ENCODE measurements at regions not wholly inside any gene's neighbourhood (a gene's known extent, or its start where the extent isn't known, plus 50 kb on each side); places are given as distances from the start of the nearest gene placed in this dataset.
"Not testable (repeated sequence)": the region's sequence is repeated elsewhere in the genome, so short reads cannot be mapped to it uniquely, and the experiment has no call there.

DNA sequence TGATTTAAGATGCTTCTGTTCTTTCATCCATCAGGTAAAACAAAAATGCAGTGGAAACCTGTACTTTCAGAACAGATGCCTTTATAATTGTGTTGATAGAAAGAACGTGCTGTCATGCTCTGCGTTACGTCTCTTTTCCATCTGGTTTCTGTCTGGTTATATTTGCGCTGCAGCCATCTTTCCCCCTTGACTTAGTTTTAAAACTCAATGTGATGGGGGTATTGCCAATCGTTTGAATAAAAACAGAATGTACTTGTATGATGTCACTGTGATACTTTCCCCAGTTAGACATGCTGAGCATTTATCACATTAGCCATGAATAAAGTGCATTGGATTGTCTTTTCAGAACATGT is 508.6 kb downstream of the ADCYAP1 start:
- no peak for DNase-seq (ENCODE audit: low spot score)

GRCh38 chr18:1416074-1416473 is 511.4 kb downstream of the ADCYAP1 start:
- DNase-seq (ENCODE audit: low spot score): no peak

DNA sequence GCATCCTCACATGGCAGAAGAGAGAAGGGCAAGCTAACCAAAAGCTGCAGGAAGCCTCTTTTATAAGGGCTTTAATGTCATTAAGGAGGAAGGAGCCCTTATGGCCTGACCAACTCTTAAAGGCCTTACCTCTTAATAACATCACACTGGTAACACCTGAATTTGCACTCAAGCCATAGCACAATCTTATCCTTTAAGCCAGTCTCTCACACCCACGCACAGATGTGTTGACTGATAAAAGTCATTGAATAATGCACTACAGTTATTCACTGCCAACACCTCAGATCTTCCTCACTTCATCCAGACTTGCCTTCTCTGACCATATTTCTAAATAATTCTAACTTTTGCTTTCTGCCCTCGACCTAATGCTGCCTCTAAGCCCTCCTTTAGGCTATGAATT is 516.8 kb downstream of the ADCYAP1 start:
- no peak for DNase-seq (ENCODE audit: low spot score)

GRCh38 chr18:1422634-1423033 is 518.0 kb downstream of the ADCYAP1 start:
- DNase-seq (ENCODE audit: low spot score): no peak

DNA sequence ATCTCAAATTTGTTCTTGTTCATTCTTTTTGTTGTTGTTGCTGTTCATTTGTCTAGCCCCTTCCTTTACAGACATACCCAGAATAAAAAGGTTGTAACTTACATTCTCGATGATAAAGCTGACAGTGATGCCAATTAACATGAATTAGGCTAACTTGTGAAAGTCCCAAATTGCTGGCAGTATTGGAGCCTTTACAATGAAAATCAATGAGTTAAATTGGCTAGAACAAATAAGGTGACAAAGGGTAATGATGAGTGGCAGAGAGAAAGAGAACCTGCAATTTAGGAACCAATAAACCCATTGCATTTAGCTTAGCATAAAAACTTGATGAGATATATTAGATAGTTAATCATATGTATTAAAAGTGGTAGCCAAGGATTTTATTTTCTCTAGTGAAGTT is 521.0 kb downstream of the ADCYAP1 start:
- no peak for DNase-seq (ENCODE audit: low spot score)

- no peak for DNase-seq (ENCODE audit: low spot score)
These were observed 530.8 kb downstream of the ADCYAP1 start for GRCh38 chr18:1435487-1435886.

DNA sequence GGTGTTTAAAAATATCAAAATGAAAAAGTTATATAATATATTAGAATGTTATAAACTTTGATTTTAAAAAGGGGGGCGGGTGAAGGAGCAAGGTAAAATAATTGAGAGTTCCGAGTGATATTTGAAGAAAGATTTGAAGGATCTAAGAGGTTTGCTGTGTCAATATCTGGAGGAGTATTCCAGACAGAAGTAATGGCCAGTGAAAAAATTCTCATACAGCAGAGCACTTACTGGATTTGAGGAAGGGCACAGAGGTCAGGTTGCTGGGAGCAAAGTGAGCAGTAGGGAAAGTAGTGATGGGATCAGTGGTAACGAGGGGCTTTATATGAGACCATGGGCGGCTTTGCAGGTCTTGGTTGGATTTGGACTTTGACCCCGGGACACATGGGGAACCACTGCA is 531.5 kb downstream of the ADCYAP1 start:
- no peak for DNase-seq (ENCODE audit: low spot score)

DNA sequence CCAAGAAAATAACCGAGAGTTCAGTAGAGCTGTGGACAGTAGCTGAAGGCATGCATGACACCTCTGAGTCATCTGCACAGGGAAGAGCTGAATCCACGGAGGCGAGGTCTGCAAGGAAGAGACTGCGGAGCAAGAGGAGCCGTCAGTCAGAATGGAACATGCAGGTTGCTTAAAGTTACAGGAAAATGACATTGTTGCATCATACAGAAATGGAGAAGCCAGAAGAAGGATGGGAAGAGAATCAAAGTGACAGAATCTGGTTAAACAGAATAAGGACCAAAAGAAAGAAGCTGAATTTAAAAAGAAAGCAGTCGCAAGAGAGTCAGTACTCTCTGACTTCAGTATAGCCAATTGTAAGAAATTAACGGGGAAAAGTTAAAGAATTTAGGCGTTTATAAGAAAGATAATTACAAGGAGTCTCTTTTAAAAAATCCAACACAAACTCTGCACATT is 533.8 kb downstream of the ADCYAP1 start:
- DNase-seq (ENCODE audit: low spot score): no peak

- no peak for DNase-seq (ENCODE audit: low spot score)
These were observed 534.3 kb downstream of the ADCYAP1 start for GRCh38 chr18:1438967-1439366.

DNA sequence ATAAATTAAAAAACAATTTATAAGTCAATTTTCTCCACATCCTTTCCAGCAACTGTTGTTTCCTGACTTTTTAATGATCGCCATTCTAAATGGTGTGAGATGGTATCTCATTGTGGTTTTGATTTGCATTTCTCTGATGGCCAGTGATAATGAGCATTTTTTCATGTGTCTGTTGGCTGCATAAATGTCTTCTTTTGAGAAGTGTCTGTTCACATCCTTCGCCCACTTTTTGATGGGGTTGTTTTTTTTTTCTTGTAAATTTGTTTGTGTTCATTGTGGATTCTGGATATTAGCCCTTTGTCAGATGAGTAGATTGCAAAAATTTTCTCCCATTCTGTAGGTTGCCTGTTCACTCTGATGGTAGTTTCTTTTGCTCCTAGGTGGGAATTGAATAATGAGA is 539.4 kb downstream of the ADCYAP1 start:
- DNase-seq (ENCODE audit: low spot score): not testable (repeated sequence)

DNA sequence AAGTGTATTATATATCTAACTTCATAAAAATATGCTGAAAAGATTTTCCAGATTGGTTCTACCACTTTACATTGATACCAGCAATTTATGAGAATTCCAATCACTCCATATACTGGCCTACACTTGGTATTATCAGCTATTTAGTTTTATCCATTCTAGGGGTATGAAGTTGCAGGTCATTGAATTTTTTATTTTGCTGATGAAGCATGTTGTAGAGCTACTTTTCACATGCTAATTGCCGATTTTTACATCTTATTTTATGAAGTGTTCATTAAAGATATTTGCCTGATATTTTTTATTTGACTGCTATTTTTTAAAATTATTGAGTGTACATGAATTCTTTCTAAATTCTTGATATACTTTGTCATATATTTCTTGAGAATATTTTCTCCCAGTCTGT is 542.1 kb downstream of the ADCYAP1 start:
- DNase-seq (ENCODE audit: low spot score): no peak

DNA sequence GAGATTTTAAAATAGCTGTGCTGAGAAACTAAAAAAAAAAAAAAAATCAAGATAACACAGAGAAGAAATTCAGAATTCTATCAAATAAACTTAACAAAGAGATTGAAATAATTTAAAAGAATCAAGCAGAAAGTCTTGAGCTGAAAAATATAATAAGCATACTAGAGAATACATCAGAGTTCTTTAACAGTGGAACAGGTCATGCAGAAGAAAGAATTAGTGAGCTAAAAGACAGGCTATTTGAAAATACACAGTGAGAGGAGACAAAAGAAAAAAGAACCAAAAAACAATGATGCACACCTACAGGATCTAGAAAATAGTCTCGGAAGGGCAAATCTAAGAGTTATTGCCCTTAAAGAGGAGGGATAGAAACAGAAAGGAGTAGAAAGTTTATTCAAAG is 548.1 kb downstream of the ADCYAP1 start:
- DNase-seq (ENCODE audit: low spot score): no peak

- no peak for DNase-seq (ENCODE audit: low spot score)
These were observed 550.9 kb downstream of the ADCYAP1 start for GRCh38 chr18:1455605-1456004.

DNA sequence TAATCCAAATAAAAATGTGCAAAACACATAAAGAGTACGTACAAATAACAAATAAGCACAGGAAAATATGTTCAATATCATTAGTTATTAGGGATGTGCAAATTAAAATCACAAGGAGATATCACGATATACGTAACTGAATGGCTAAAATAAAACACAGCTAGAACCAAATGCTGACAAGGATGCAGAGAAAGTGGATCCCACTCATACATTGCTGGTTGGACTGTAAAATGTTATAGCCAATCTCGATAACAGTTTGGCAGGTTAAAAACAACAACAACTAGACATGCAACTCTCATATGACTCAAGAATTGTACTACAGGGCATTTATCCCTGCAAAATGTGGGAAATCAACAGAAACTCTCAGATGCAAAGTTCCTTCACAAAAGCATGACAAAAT is 553.9 kb downstream of the ADCYAP1 start:
- DNase-seq (ENCODE audit: low spot score): no peak

- no peak for DNase-seq (ENCODE audit: low spot score)
These were observed 559.3 kb downstream of the ADCYAP1 start for GRCh38 chr18:1463981-1464380.

GRCh38 chr18:1464444-1465217 is 560.0 kb downstream of the ADCYAP1 start:
- DNase-seq (ENCODE audit: low spot score): no peak

DNA sequence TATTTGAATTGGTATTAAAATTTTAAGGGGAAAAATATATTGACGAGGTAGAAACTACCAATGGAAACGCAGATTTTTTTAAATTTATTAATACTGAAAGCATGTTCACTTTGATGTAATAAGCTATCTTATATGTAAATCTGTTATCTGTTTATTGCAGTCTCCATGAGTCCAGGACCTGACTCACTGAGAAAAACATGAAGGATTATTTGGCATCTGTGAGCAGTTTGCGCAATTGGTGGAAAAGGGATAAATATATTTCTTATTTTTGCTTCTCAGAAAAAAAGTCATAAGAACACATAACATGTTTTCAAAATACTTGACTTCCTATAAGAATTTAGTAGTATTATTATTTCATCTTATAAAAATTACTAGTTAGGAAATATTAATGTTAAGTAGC is 561.4 kb downstream of the ADCYAP1 start:
- no peak for DNase-seq (ENCODE audit: low spot score)

DNA sequence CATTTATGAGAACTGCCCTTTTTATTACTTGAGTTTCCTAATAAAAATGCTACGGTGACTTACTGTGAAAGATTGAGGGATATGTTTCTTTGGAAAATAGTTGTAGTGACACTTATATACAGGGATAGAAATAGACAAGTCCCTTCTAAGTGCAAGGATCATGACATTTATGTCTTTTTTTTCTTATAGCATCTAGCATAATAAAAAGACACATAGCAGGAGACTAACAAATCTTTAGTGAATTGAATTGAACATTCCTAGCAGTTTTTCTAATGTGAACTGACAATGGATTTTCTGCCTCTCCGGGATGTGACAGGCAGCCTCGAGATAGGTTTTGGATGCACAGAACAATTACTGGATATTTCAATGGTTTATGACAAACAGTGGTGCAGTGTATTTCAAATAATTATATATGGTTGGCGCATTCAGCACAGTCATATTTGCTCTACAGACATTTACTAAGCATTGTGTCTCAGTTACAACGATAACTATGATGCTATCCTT is 562.8 kb downstream of the ADCYAP1 start:
- DNase-seq (ENCODE audit: low spot score): no peak

DNA sequence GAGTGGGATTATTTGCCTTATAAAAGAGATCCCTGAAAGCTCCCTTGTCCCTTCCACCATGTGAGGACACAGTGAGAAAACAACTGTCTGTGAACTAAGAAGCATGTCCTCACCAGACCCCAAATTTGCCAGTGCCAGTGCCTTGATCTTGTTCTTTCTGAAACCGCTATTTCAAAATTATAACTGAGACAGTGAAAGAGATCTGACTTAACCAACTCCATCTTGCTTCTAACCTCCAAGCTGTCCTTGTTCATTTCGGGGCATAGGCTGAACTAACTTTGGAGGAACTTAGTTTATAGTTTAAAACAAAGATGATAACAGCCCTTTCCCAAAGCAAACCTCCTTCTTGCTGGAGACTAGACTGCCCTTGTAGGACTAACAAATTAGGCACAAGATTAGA is 563.9 kb downstream of the ADCYAP1 start:
- no peak for DNase-seq (ENCODE audit: low spot score)

- no peak for DNase-seq (ENCODE audit: low spot score)
These were observed 571.2 kb downstream of the ADCYAP1 start for GRCh38 chr18:1475867-1476266.

- no peak for DNase-seq (ENCODE audit: low spot score)
These were observed 575.6 kb downstream of the ADCYAP1 start for GRCh38 chr18:1480309-1480708.

DNA sequence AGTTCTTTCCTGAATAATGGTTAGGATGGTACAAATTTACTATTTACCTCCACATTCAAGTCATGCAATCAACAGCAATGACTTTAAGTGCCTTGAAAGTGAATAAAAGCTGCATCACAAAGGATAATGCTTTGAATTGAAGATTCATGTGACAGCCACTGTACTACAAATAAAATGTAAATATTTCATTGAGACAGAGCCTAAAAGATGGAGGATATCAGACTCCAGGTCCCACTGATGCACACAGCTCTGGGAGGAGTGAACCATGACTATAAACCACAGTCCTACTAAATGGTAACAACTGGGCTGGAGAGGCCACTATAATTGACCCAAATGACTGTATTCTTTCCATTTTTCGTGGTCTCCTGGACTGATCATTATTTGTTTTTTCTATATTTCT is 576.9 kb downstream of the ADCYAP1 start:
- no peak for DNase-seq (ENCODE audit: low spot score)

DNA sequence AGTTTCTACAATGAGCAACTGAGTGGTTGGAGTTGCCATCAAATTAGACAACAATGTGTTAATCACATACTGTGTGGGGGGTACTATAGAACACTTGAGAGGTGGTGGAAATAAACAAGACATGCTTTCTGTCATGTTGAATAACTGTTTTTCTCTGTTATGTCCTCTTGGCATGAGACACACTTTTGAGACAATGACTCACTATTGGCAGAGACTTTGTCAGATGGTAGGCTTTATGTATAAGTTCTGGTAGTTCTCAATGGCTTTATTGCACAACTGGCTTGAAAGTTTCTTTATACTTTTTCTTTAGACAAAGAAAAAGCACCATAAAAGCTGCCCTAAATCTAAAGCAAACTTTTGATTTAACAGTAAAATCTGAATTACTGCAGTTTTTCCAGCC is 578.7 kb downstream of the ADCYAP1 start:
- no peak for DNase-seq (ENCODE audit: low spot score)

DNA sequence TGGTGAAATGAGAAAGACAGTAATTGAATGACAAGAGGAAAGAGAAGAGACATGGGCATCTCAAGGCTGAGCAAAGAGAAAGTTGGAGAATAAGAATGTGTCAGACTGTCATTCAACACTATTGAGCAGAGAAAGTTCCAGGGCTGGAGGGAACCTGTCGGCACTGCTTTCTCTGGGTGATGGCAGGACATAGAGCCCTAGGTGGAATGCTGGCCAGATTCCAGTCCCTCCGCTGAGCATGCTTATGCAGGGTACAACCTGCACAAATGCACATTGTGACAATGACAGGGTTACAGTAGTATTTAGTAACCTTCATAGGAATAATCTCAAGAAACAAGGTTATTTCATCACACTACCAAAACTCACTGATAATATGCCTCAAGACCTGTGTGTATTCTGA is 582.8 kb downstream of the ADCYAP1 start:
- DNase-seq (ENCODE audit: low spot score): no peak
